ENCODE measurements at regions not wholly inside any gene's neighbourhood (a gene's known extent, or its start where the extent isn't known, plus 50 kb on each side); places are given as distances from the start of the nearest gene placed in this dataset.

- H3K4me3 ChIP-seq (replicated peaks in 1 of 2; ENCODE audit: low read depth in 2 of 2, low read length in 2 of 2) = no peak overlapping the region
- DNase-seq (ENCODE audit: low read depth in 2 of 2) = no peak
- TF ChIP-seq CTCF (IDR thresholded peaks at IDR 0.05; ENCODE audit: low read depth, low read length) = no peak
Observed at GRCh38 chr5:152501294-152501693, 96.2 kb upstream of the NMUR2 start.

DNA sequence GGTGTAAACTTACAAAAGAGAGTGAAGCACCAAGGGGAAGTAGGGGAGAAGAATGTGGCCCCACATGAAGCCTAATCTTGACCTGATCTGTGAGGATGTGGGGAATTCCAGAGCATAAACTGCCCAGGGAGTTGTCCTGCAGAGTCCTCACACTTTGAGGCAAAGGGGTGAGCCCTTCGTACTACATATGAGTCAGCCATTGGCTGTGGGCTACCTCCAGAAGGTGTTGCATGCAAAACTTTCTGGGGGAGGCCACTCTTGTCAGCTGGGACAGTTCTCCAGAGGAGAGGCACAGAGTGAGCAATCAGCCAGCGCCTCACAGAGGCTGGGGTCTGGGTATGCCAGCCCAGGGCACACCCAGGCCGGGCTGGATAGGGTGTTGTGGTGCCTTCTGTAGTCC, 98.1 kb upstream of the NMUR2 start:
- no peak for DNase-seq (ENCODE audit: low read depth in 2 of 2)
- H3K4me3 ChIP-seq (replicated peaks in 1 of 2; ENCODE audit: low read depth in 2 of 2, low read length in 2 of 2) = no peak overlapping the region
- no peak for TF ChIP-seq CTCF (IDR thresholded peaks at IDR 0.05; ENCODE audit: low read depth, low read length)

- no peak overlapping the region for H3K4me3 ChIP-seq (replicated peaks in 1 of 2; ENCODE audit: low read depth in 2 of 2, low read length in 2 of 2)
- peak; percentile 58 to 67 for DNase-seq (ENCODE audit: low read depth in 2 of 2)
- peak; percentile 47 for TF ChIP-seq CTCF (IDR thresholded peaks at IDR 0.05; ENCODE audit: low read depth, low read length)
Observed at GRCh38 chr5:152505442-152506042, 100.5 kb upstream of the NMUR2 start.

DNA sequence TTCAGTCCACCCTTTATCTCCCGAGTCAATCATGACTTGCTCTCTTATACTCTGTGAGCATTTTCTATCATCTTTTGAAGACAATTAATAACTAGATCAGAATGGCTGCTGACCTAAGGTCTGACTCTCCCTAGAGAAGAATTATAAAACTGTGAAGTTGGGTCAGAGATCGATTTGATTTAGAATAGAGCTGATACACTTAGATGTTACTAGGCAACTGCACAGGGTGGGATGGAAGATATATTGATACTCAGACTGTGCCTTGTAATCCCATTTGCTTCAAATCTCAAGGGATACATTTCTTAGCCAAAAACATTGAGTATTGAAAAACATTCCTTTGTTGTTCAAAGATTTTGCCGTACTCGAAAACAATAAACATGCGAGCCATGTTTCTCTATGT, 106.0 kb upstream of the NMUR2 start:
- no peak overlapping the region for H3K4me3 ChIP-seq (replicated peaks in 1 of 2; ENCODE audit: low read depth in 2 of 2, low read length in 2 of 2)
- no peak for TF ChIP-seq CTCF (IDR thresholded peaks at IDR 0.05; ENCODE audit: low read depth, low read length)
- DNase-seq (ENCODE audit: low read depth in 2 of 2) = no peak

DNA sequence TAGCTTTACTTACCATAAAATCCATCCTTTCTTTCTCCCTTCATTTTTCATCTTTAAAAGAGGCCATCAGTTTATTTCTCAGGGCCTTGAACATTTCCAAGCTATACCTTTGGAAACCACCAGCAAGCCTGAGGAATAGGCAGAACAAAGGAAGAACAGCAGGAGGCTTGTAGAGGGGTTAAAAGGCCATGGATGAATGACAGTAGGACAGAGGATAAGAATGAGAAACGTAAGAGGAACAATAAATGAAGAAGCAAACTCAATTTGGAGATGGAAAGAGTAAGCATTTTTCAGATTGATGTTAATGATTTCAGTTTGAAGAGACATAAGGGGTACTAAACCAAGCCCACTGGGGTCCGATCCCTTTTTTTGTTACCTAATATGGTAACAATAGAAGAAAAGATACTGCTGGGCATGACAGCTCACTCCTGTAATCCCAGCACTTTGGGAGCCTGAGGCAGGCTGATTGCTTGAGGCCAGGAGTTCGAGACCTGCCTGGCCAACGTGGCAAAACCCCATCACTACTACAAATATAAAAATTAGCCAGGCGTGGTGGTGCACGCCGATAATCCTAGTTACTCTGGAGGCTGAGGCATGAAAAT, 106.6 kb upstream of the NMUR2 start:
- H3K4me3 ChIP-seq (replicated peaks in 1 of 2; ENCODE audit: low read depth in 2 of 2, low read length in 2 of 2) = no peak overlapping the region
- no peak for TF ChIP-seq CTCF (IDR thresholded peaks at IDR 0.05; ENCODE audit: low read depth, low read length)
- no peak for DNase-seq (ENCODE audit: low read depth in 2 of 2)

- no peak overlapping the region for H3K4me3 ChIP-seq (replicated peaks in 1 of 2; ENCODE audit: low read depth in 2 of 2, low read length in 2 of 2)
- peak; percentile 32 for TF ChIP-seq CTCF (IDR thresholded peaks at IDR 0.05; ENCODE audit: low read depth, low read length)
- DNase-seq (ENCODE audit: low read depth in 2 of 2) = peak; percentile 19 to 44
Observed at GRCh38 chr5:152514827-152515397, 109.8 kb upstream of the NMUR2 start.
